H7 (cell line): ENCODE measurements at regions not wholly inside any gene's neighbourhood (a gene's known extent, or its start where the extent isn't known, plus 50 kb on each side); places are given as distances from the start of the nearest gene placed in this dataset.
"Not testable (repeated sequence)": the region's sequence is repeated elsewhere in the genome, so short reads cannot be mapped to it uniquely, and the experiment has no call there.

Experiments
- DNase-seq: peaks from one replicate; pipeline ENCODE4 v3.0.0; 2012
- H3K27me3 ChIP-seq: 2 replicates; pipeline ENCODE4 v1.6.0; 2011; ENCODE audit warnings: mild to moderate bottlenecking, low read length; ENCODE audit not compliant: control insufficient read depth, insufficient read depth
- H3K36me3 ChIP-seq: replicated peaks from 2 replicates; pipeline ENCODE4 v1.5.1; 2011; ENCODE audit warnings: low read length; ENCODE audit not compliant: control insufficient read depth, insufficient read depth
- H3K4me3 ChIP-seq: 2 replicates; pipeline ENCODE4 v1.5.1; 2011; ENCODE audit warnings: low read depth, mild to moderate bottlenecking, control low read depth, low read length, moderate library complexity; ENCODE audit not compliant: insufficient read depth

DNA sequence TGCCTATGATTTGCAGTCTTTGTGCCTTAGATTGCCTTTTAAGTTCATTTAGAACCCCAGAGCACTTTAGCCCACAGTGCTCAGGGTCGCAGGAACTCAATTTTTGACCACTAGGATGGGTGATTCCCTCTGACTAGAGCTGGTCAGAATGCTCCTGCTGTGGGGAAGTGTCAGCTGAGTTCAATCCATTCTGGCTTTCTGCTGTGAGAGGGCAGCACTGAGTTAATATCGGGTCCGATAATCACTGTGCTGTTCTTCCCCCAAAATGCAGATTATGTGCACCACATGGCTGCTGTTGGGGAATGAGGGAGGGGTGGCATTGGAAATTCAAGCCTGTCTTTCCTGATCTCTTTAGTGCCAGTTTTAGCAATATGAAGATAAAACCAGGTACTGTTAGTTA lies 886.4 kb downstream of the DNAJB9 start:
- DNase-seq = peak; percentile 1
- no peaks in the 10 kb centered on the region for H3K36me3 ChIP-seq
- no peaks in the 10 kb centered on the region for H3K27me3 ChIP-seq
- no peak overlapping the region for H3K4me3 ChIP-seq

- no peaks in the 10 kb centered on the region for H3K27me3 ChIP-seq
- DNase-seq = no peak
- H3K36me3 ChIP-seq = no peaks in the 10 kb centered on the region
- no peak overlapping the region for H3K4me3 ChIP-seq
These were observed 890.6 kb downstream of the DNAJB9 start for GRCh38 chr7:109460296-109460695.

DNA sequence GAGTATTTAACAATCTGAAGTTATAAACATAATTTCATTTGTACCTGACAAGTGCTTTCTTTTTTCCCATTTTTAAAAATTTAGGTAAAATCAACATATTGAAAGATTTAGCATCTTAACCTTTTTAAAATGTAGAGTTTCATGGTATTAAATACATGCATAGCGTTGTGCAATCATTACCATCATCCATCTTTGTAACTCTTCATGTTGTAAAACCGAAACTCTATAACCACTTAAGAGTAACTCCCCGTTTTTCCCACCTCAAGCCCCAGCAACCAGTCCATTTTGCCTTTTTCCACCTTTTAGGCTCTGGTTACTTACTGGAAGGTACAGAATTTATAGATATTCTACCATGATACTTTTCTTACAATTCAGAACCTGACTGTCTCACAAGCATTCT lies 892.5 kb downstream of the DNAJB9 start:
- Histone ChIP-seq H3K4me3 (no peak overlapping the region), H3K36me3 (no peaks in the 10 kb centered on the region), H3K27me3 (no peaks in the 10 kb centered on the region)
- DNase-seq = no peak

DNA sequence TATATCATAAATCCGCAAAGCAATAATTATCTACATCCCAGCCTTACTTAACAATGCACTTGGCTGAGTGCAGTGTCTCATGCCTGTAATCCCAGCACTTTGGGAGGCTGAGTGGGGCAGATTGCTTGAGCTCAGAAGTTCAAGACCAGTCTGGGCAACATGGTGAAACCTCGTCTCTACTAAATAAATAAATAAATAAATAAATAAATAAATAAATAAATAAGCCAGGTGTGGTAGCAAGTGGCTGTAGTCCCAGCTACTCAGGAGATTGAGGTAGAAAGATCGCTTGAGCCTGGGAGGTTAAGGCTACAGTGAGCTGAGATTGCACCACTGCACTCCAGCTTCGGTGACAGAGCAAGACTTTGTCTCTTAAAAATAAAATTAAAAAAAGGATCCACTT lies 898.1 kb downstream of the DNAJB9 start:
- not testable (repeated sequence) for DNase-seq, H3K36me3 ChIP-seq, H3K27me3 ChIP-seq, H3K4me3 ChIP-seq

DNA sequence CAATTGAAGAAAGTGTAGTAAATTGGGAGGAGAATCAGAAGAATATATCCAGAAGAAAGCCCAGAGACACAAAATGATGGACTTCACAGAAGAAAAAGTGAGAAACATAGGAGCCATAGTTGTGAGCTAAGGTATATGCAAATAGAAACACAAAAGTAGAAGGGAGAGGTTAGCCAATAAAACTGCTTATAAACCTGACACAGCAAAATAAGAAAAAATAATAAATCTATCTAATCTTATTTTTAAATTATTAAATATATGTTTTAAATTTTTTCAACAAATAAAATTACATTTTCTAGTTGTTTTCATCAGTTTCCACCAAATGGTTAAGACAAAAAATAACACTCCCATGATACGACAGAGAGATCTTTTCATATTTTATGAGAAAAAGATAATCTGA lies 903.5 kb downstream of the DNAJB9 start:
- no peak overlapping the region for H3K4me3 ChIP-seq
- DNase-seq = no peak
- no peaks in the 10 kb centered on the region for H3K36me3 ChIP-seq
- no peaks in the 10 kb centered on the region for H3K27me3 ChIP-seq

DNA sequence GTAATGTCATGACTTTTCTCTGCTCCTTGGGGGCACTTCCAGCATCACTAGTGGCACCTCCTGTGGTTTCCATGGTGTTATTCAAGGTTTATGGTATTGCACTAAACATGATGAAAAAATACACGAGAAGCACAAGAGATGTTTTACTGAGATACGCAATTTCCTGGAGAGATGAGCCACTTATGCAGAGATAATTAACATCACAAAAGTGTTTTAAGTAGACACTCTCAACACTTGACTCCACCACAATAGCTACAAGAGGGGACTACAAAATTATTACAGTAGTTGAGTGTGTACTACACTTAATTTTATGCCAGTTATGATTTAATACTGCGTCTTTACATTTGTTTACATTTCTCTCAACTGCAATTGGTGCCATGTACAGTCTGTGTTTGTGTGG lies 906.7 kb downstream of the DNAJB9 start:
- no peaks in the 10 kb centered on the region for H3K27me3 ChIP-seq
- no peak for DNase-seq
- H3K36me3 ChIP-seq = no peaks in the 10 kb centered on the region
- no peak overlapping the region for H3K4me3 ChIP-seq

GRCh38 chr7:109479388-109479787 lies 909.7 kb downstream of the DNAJB9 start:
- H3K27me3 ChIP-seq = no peaks in the 10 kb centered on the region
- DNase-seq = no peak
- H3K4me3 ChIP-seq = no peak overlapping the region
- no peaks in the 10 kb centered on the region for H3K36me3 ChIP-seq

DNA sequence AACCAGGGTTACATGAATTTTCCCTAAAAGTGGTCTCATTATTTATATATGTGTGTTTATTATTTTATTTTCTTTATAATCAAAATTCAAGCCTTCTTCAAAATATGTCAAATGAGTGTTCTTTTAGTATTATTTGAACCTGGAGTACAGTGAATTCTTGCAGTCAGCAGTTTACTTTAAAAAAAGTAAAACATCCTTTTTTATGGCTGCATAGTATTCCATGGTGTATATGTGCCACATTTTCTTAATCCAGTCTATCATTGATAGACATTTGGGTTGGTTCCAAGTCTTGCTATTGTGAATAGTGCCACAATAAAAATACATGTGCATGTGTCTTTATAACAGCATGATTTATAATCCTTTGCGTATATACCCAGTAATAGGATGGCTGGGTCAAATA lies 920.9 kb downstream of the DNAJB9 start:
- not testable (repeated sequence) for H3K27me3 ChIP-seq, H3K36me3 ChIP-seq, H3K4me3 ChIP-seq, DNase-seq

GRCh38 chr7:109497053-109497452 lies 927.4 kb downstream of the DNAJB9 start:
- no peak overlapping the region for H3K4me3 ChIP-seq

GRCh38 chr7:109498131-109498530 lies 928.5 kb downstream of the DNAJB9 start:
- H3K27me3 ChIP-seq = no peaks in the 10 kb centered on the region
- no peaks in the 10 kb centered on the region for H3K36me3 ChIP-seq
- DNase-seq = no peak
- no peak overlapping the region for H3K4me3 ChIP-seq

More at GRCh38 chr7:109497053-109497452, 927.4 kb downstream of the DNAJB9 start:
- no peak for DNase-seq
- no peaks in the 10 kb centered on the region for H3K27me3 ChIP-seq
- H3K36me3 ChIP-seq = no peaks in the 10 kb centered on the region

DNA sequence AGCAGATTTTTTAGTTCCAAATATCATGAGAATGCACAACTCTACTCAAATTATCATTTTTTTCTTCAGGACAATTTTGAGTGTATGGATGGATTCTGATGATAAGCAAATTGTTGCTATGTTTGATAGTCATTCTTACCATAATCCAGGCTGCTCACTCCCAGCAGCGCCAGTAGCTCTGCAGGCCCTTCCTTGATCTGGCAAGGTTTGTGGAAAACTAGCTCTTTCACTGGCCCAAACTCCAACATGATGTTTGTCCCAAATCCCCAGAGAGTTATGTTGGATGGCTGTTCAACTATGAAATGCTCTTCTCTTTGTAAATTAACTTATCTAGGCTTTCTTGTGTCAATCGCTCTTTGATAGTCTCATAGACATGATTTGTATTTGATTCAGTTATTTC lies 933.7 kb downstream of the DNAJB9 start:
- DNase-seq = no peak
- no peak overlapping the region for H3K4me3 ChIP-seq
- no peaks in the 10 kb centered on the region for H3K36me3 ChIP-seq
- H3K27me3 ChIP-seq = no peaks in the 10 kb centered on the region

DNA sequence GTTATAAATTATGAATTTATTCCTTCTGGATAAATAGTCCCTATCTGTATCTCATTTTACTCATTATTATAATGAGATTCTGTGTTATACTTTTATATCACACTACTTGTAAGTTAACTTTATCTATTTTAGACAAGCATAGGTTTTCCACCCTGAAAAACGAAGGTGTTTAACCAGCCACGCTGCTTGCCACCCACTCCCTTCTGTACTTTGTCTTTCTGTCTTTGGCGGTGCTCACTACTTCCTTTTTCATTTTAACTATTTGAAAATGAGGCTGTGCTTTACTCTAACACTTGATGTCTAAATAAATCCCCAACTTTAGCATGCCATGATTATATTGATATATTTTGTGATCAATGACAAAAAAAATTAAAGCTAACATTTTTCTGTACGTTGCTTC lies 952.9 kb downstream of the DNAJB9 start:
- DNase-seq = no peak
- Histone ChIP-seq H3K27me3 (no peaks in the 10 kb centered on the region), H3K4me3 (no peak overlapping the region), H3K36me3 (no peaks in the 10 kb centered on the region)

DNA sequence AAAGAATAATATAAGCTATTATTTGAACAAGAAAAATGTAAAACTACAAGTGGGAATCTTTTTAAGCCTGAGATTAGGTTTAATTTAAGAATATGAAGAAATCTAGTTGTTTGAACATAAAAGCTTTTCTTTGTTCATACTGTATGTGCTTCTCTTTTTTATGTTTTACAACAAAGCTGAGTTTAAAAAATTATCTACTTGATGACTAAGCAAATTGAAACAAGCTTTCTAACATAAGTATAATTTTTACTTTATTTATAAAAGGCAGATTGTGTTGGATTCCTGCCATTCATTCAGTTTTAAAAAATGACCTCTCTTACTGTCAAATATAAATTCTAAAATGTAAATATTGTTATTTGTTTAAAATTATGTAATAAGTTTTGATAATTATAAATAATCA lies 958.2 kb downstream of the DNAJB9 start:
- no peak overlapping the region for H3K4me3 ChIP-seq
- no peaks in the 10 kb centered on the region for H3K36me3 ChIP-seq
- H3K27me3 ChIP-seq = no peaks in the 10 kb centered on the region
- DNase-seq = no peak

DNA sequence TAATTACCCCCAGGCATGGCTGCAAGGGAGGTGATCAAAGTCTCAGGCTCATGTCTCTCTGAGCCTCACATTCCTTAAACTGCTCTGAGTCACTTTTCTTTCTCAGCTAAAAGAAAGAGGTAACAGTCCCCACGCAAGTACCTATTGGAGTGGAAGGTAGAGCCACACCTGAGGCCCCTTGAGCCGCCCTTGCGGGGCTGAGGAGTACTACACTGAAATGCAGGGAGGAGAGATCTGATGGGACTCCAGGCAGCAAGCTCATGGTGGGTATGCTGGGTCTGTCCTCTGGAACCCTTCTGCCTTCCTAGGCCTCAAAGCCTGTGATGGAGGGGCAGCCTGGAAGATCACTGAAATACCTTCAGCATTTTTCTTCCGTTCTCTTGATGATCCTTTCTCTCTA lies 960.0 kb downstream of the DNAJB9 start:
- no peaks in the 10 kb centered on the region for H3K36me3 ChIP-seq
- no peak for DNase-seq
- no peaks in the 10 kb centered on the region for H3K27me3 ChIP-seq
- no peak overlapping the region for H3K4me3 ChIP-seq

GRCh38 chr7:109532262-109532992 lies 962.8 kb downstream of the DNAJB9 start:
- Histone ChIP-seq H3K4me3 (no peak overlapping the region), H3K27me3 (no peaks in the 10 kb centered on the region), H3K36me3 (no peaks in the 10 kb centered on the region)
- DNase-seq = no peak

GRCh38 chr7:109545686-109546085 lies 976.0 kb downstream of the DNAJB9 start:
- no peaks in the 10 kb centered on the region for H3K27me3 ChIP-seq
- H3K4me3 ChIP-seq = no peak overlapping the region
- no peaks in the 10 kb centered on the region for H3K36me3 ChIP-seq
- no peak for DNase-seq
